GM18907 (cell line): ENCODE measurements at regions not wholly inside any gene's neighbourhood (a gene's known extent, or its start where the extent isn't known, plus 50 kb on each side); places are given as distances from the start of the nearest gene placed in this dataset.
"Not testable (repeated sequence)": the region's sequence is repeated elsewhere in the genome, so short reads cannot be mapped to it uniquely, and the experiment has no call there.

ENCODE experiments used
- ATAC-seq: cut with Tn5 transposase; IDR thresholded peaks from one replicate; pipeline ENCODE4 v1.9.1; 2021; ENCODE audit warnings: mild to moderate bottlenecking, moderate library complexity; ENCODE audit not compliant: unreplicated experiment

DNA sequence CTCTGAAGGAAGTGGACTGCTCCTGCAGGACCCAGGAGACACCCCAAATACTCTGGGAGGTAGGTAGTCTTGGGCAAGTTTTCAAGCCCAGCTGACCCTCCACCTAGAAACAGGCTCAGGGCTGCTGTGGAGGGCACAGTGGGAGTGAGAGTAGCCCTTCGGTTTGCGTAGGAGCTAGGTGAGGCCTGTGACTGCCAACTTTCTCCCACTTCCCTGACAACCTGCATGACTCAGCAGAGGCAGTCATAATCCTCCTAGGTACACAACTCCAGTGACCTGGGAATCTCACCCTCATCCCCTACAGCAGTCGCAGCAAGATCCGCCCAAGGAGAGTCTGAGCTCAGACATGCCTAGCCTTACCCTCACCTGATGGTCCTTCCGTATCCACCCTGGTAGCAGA, 439.1 kb downstream of the CNTNAP4 start:
- not testable (repeated sequence) for ATAC-seq

GRCh38 chr16:76724181-76724580, 447.0 kb downstream of the CNTNAP4 start:
- no peak for ATAC-seq

DNA sequence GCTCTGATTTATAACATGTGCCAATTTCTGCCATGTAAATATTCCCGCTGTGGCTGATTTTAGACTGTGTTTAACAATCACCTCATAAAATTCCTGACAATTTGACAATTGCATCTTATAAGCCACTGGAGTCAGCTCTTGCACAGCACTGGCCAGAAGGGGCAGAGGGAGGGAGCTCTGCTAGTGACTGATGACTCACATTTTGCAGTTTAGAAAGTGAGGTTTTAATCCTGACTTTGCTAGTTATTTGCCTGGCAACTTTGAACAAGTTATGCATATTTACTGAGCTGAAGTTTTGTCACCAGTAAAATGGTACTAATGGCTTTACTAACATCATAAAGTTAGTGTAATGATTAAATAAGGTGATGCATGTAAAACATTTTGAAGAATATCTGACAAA, 452.3 kb downstream of the CNTNAP4 start:
- no peak for ATAC-seq

GRCh38 chr16:76732894-76733293, 455.7 kb downstream of the CNTNAP4 start:
- no peak for ATAC-seq

DNA sequence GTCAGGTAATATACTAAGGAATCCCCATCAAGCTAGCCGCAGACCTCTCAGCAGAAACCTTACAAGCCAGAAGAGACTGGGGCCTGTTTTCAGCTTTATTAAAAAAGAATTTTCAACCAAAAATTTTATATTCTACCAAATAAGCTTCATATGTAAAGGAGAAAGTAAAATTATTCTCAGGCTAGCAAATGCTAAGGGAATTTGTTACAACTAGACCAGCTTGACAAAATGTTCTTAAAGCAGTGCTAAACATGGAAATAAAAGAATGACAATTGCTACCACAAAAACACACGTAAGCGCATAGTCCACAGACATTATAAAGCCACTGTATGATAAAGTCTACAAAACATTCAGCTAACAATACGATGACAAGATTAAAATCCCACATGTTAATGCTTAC, 449.4 kb upstream of the MON1B start:
- ATAC-seq = no peak

DNA sequence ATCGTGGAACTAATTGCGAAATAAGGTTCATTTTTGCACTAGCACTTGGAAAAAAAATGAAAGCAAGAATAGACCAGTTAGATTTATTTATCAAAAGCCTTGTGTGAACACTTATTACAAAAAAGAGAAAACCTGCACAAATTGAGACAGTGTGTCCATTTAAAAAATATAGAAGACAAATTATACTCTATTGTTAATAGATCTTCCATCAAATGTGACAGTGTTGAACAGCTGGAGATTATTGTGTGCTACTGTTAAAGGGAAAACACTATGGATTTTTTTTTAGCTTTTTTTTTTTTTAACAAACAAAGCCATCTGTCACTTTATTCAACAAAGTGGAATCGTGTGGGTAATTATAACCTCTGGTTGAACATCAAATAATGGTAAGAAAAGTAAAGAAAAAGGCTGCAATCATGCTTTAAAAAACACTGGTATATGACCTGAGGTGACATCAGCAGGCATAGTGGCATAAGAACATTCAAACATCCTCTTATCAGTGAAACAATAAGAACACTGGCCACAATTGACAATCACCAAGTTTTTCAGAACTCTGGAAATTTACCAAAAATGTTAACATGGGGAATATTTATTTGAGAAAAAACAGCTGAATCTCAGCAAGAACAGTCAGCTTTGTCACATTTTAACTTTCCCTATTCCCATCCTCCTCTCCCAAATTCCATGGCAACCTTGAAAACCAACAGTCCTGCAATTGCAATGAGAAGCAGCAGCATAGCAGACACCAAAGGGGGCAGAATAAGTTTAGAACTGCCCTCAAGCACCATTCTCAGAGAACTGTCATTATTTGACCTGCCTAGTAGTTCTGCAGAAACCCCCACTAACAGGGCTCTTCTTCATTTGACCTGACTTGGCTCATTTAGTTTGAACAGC, 442.3 kb upstream of the MON1B start:
- no peak for ATAC-seq

DNA sequence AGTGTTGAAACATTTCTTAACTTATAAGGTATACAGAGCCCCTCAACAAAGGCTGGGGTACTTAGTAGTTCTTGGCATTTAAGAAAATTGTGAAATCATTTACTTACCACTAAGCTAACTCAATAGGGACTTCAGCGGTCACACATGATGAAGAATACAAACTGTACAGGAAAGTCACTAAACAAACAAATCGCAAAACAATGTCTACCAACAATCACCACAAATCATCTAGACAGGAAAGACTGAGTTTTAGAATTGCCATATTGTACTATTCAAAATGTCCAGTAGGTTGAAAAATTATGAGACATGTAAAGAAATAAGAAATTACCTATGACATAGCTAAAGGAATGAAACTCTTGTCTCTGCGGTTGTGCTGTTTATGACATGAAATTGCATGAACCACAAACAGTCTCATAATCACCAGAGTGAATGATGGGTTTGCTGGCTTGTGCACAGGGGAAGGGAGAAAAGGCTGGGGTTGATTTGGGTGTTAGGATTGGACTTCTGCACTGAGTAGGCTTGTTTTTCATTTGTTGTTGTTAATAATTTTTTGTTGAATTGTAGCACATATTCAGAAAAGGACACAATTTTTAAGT, 441.1 kb upstream of the MON1B start:
- ATAC-seq = no peak

DNA sequence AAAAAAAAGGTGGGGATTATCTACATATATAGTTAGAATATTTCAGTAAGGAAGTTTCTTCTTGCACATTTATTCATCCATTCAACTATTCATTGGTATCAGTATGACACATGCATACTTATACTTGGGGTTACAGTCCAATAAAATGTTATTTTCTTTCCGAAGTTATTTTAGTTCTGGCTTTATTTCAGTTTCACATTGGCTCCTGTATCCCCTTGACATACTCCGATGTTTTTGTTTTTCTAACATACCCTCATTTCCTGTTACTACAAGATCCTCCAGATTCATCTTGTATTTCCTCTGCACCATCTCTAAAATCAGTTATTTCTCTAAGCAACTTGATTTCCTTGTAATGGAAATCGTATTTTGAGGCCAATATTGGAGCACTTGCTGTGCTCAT, 435.5 kb upstream of the MON1B start:
- no peak for ATAC-seq

GRCh38 chr16:76756423-76756822, 434.6 kb upstream of the MON1B start:
- no peak for ATAC-seq

GRCh38 chr16:76756951-76757350, 434.0 kb upstream of the MON1B start:
- ATAC-seq = no peak

DNA sequence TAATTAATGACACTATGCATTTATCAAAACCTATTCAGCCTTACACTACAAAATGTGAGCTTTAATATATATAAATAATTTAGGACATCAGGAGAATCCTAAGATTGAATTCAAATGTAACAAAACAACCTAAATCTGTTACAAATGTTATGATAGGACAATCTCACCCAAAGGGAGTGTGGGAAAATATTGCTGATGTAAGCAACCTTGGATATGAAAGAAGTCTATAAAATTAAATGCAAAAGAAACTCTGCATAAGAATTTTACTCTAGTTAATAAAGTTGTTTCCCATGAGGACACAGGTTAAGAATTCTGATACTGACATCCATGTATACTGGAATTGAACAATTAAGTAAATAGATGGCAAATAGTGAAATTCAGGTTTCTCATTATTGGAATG, 424.5 kb upstream of the MON1B start:
- no peak for ATAC-seq

DNA sequence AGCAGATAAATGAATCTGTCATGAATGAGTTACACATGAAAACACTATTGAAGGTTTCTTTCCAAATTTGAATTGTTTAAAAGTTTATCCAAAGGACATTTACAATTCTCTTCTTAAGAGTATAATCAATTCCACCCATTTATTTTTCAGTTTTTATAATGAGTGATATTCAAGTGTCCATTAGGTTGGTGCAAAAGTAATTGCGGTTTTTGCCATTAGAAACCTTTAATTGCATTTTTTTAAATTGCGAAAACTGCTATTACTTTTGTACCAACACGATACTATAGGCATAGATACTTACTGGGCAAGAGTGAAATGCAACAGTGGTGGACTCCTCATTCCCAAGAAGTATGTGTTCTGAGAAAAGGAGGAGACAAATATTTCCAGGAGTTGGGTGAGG, 422.7 kb upstream of the MON1B start:
- no peak for ATAC-seq

GRCh38 chr16:76768948-76769347, 422.0 kb upstream of the MON1B start:
- no peak for ATAC-seq

GRCh38 chr16:76771216-76771615, 419.8 kb upstream of the MON1B start:
- ATAC-seq = no peak

GRCh38 chr16:76777721-76778465, 413.1 kb upstream of the MON1B start:
- no peak for ATAC-seq

- no peak for ATAC-seq
These were observed 410.4 kb upstream of the MON1B start for GRCh38 chr16:76780556-76780955.

- ATAC-seq = no peak
These were observed 406.5 kb upstream of the MON1B start for GRCh38 chr16:76784530-76784929.

DNA sequence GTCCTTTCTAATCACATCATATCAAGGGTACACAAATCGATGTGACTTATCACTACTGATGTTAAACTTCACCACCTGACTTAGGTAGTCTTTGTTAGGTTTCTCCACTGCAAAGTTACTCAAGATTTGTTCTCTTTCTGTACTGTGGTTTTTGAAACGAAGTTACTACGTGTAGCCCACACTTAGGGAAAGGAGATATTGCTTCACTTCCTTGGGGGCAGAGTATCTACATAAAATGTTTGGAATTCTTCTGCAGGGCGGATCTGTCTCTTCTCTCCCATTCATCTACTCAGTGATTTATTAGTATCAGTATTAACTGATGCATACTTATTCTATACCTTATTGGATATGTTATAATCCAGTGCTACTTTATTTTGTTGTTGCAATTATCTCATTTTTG, 403.6 kb upstream of the MON1B start:
- ATAC-seq = no peak

GRCh38 chr16:76791151-76791550, 399.8 kb upstream of the MON1B start:
- no peak for ATAC-seq

GRCh38 chr16:76796416-76796815, 394.6 kb upstream of the MON1B start:
- ATAC-seq = no peak

GRCh38 chr16:76796978-76797377, 394.0 kb upstream of the MON1B start:
- no peak for ATAC-seq

DNA sequence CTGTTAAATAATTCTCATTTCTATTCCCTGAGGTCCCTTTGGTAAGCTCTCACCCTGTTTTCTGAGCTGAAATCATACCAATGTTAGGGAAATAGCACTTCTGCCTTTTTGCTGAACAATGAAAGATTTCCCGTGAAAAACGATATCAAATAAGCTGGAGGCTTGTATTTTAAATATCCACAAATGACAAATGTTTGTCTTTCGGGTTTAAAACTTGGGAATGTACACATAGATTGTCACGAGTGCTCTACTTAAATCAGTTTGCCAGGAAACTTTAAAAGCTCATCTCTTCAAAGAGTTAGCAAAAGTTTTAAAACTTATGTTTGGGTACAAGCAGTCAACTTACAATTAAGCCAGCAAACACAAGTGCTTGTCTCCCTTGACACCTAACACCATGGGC, 393.5 kb upstream of the MON1B start:
- no peak for ATAC-seq
